ENCODE measurements at regions not wholly inside any gene's neighbourhood (a gene's known extent, or its start where the extent isn't known, plus 50 kb on each side); places are given as distances from the start of the nearest gene placed in this dataset.

- TF ChIP-seq CHD7 (IDR thresholded peaks at IDR 0.05; ENCODE audit: insufficient replicate concordance, low read length) (no peak), SIX5 (IDR thresholded peaks at IDR 0.05; ENCODE audit: low read depth, low read length) (no peak), MAX (IDR thresholded peaks at IDR 0.05) (no peak), EP300 (IDR thresholded peaks at IDR 0.05; ENCODE audit: borderline replicate concordance in 1 of 2, low read depth in 2 of 2, low read length in 2 of 2) (no peak), NRF1 (IDR thresholded peaks at IDR 0.05; ENCODE audit: low read depth, low read length) (no peak), RFX5 (IDR thresholded peaks at IDR 0.05; ENCODE audit: borderline replicate concordance, low read depth, low read length) (no peak), GABPA (IDR thresholded peaks at IDR 0.05; ENCODE audit: borderline replicate concordance, insufficient read depth, low read length) (no peak), CTCF (IDR thresholded peaks at IDR 0.05; ENCODE audit: control extremely low read depth in 1 of 3, insufficient read depth in 1 of 3, low read depth in 1 of 3, low read length in 3 of 3) (no peak), CBX8 (IDR thresholded peaks at IDR 0.05; ENCODE audit: borderline replicate concordance, low read depth, low read length) (no peak)
Observed at GRCh38 chr20:52309181-52309580, 117.6 kb upstream of the ZFP64 start (continued).

Data from H1 (cell line).